Loucy (cell line): ENCODE measurements at regions not wholly inside any gene's neighbourhood (a gene's known extent, or its start where the extent isn't known, plus 50 kb on each side); places are given as distances from the start of the nearest gene placed in this dataset.

ENCODE experiments used
- CTCF ChIP-seq: fragments of 200-600 bp; sonication (generic); conservative IDR thresholded peaks from 2 replicates; pipeline ENCODE4 v1.5.1; 2014; ENCODE audit warnings: mild to moderate bottlenecking, antibody characterized with exemption, low read length
- EZH2phosphoT487 ChIP-seq: fragments of 200-600 bp; IDR thresholded peaks from 2 replicates; pipeline ENCODE4 v1.6.1; 2018; ENCODE audit warnings: antibody characterized with exemption, mild to moderate bottlenecking, moderate library complexity, borderline replicate concordance

GRCh38 chr4:135201081-135201480 lies 999.5 kb upstream of the PABPC4L start:
- TF ChIP-seq CTCF (no peak), EZH2phosphoT487 (no peak)
